ENCODE measurements at regions not wholly inside any gene's neighbourhood (a gene's known extent, or its start where the extent isn't known, plus 50 kb on each side); places are given as distances from the start of the nearest gene placed in this dataset.

DNA sequence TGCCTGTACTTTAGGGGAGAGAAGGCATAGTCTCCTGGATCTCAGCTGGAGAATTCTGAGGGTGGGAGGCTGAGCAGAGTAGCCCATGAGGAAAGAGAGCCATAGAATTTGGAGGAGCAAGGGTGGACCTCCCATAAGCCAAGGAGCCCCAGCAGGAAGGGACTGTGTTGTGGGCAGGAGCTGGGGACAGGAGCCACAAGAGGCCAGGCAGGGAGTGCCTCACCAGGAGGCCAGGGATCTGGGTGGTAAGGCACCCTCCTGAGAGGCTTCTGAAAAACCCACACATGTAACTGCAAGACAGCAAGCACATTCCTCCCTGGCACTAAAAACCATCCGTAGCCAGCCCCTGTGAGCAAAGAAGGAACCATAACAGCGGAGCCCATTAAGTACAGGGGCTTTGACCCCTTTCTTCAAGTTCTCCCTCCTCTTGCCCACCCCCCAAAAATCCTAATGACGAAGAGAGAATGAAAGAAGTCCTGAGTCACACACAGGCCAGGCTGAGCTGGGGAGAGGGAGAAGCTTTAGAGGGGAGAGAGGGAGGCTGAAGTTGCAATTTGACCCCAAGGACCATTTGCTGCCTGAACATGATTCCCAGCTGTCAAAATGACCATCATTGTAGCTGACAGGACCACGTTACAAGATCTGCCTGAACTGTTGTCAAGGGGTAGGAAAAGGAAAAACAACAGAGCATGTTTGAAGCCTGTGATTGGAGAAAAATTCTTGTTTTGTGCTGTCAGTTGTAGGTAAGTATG, 82.6 kb downstream of the TRIM42 start:
- TF ChIP-seq, protein P1, sequence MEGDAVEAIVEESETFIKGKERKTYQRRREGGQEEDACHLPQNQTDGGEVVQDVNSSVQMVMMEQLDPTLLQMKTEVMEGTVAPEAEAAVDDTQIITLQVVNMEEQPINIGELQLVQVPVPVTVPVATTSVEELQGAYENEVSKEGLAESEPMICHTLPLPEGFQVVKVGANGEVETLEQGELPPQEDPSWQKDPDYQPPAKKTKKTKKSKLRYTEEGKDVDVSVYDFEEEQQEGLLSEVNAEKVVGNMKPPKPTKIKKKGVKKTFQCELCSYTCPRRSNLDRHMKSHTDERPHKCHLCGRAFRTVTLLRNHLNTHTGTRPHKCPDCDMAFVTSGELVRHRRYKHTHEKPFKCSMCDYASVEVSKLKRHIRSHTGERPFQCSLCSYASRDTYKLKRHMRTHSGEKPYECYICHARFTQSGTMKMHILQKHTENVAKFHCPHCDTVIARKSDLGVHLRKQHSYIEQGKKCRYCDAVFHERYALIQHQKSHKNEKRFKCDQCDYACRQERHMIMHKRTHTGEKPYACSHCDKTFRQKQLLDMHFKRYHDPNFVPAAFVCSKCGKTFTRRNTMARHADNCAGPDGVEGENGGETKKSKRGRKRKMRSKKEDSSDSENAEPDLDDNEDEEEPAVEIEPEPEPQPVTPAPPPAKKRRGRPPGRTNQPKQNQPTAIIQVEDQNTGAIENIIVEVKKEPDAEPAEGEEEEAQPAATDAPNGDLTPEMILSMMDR (IDR thresholded peaks at IDR 0.05) = no peak
- intact Hi-C loops (cut with DNase I, micrococcal nuclease) = no loop called here
- H3K4me1 ChIP-seq (ENCODE audit: low read depth) = no peaks in the 10 kb centered on the region
- no peaks in the 10 kb centered on the region for H3K36me3 ChIP-seq (ENCODE audit: low read depth)
- DNase-seq (no peak), ATAC-seq (no peak)
- no peak overlapping the region for H3K4me3 ChIP-seq
- H3K9me3 ChIP-seq = no peaks in the 10 kb centered on the region

DNA sequence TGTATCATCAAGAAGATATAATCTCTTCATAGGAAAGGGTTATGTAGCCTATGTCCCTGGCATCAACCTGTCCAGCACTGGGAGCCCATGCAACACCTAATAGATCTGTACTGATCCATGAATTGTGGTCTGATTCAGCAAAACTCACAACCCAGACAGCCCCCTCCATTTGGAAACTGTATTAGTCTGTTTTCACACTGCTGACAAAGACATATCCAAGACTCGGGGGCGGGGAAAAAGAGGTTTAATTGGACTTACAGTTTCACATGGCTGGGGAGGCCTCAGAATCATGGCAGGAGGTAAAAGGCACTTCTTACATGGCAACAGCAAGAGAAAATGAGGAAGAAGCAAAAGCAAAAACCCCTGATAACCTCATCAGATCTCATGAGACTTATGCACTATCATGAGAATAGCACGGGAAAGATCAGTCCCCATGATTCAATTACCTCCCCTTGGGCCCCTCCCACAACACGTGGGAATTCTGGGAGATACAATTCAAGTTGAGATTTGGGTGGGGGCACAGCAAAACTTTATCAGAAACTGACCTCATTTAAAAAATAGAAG, 83.3 kb downstream of the TRIM42 start:
- ATAC-seq (no peak), DNase-seq (no peak)
- no peaks in the 10 kb centered on the region for H3K4me1 ChIP-seq (ENCODE audit: low read depth)
- TF ChIP-seq, protein P1 (IDR thresholded peaks at IDR 0.05) = no peak
- H3K4me3 ChIP-seq = no peak overlapping the region
- H3K36me3 ChIP-seq (ENCODE audit: low read depth) = no peaks in the 10 kb centered on the region
- H3K9me3 ChIP-seq = no peaks in the 10 kb centered on the region
- intact Hi-C loops (cut with DNase I, micrococcal nuclease) = no loop called here

GRCh38 chr3:140762746-140763145, 84.9 kb downstream of the TRIM42 start:
- TF ChIP-seq, protein P1 (IDR thresholded peaks at IDR 0.05) = no peak
- no peak overlapping the region for H3K4me3 ChIP-seq
- intact Hi-C loops (cut with DNase I, micrococcal nuclease) = no loop called here
- H3K4me1 ChIP-seq (ENCODE audit: low read depth) = no peaks in the 10 kb centered on the region
- no peak for DNase-seq
- H3K36me3 ChIP-seq (ENCODE audit: low read depth) = no peaks in the 10 kb centered on the region
- no peaks in the 10 kb centered on the region for H3K9me3 ChIP-seq
- ATAC-seq = no peak

DNA sequence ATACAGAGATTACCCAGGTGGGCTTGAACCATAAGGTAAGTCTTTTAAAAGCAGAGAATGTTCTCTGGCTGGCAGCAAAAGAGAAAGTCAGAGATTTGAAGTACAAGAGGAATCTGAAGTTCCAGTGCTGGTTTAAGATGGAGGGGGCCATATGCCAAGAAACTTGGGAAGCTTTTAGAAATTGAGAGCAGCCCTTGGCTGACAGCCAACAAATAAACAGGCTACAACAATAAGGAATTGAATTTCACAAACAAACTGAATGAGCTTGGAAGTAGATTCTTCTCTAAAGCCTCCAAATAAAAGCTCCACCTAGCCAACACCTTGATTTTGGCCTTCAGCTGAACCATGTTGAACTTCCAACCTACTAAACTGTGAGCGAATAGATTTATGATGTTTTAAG, 85.7 kb downstream of the TRIM42 start:
- Histone ChIP-seq H3K9me3 (no peaks in the 10 kb centered on the region), H3K36me3 (ENCODE audit: low read depth) (no peaks in the 10 kb centered on the region), H3K4me1 (ENCODE audit: low read depth) (no peaks in the 10 kb centered on the region), H3K4me3 (no peak overlapping the region)
- intact Hi-C loops (cut with DNase I, micrococcal nuclease) = no loop called here
- TF ChIP-seq, protein P1 (IDR thresholded peaks at IDR 0.05) = no peak
- no peak for ATAC-seq
- DNase-seq = no peak

DNA sequence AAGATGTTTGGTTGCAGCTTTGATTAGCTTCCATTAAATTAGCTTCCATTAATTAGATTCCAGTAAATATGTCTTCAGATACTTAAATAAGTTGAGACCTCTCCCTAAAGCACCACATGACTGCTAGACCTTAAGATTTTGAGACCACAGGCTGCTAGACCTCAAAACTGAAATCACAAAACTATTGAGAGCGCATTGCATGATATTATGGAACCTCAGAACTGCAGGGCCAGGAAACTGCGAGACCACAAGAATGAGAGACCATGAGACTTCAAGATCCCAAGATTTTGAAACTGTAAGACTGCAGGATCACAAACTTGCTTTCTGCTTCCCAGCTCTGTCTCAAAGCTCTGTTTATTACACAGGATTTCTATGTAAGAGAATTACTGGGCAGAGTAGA, 87.4 kb downstream of the TRIM42 start:
- TF ChIP-seq, protein P1 (IDR thresholded peaks at IDR 0.05) = no peak
- no peaks in the 10 kb centered on the region for H3K36me3 ChIP-seq (ENCODE audit: low read depth)
- H3K4me1 ChIP-seq (ENCODE audit: low read depth) = no peaks in the 10 kb centered on the region
- no peak overlapping the region for H3K4me3 ChIP-seq
- DNase-seq (no peak), ATAC-seq (no peak)
- H3K9me3 ChIP-seq = no peaks in the 10 kb centered on the region
- intact Hi-C loops (cut with DNase I, micrococcal nuclease) = no loop called here
